Ammon's horn (tissue), 1 donor: ENCODE measurements at regions not wholly inside any gene's neighbourhood (a gene's known extent, or its start where the extent isn't known, plus 50 kb on each side); places are given as distances from the start of the nearest gene placed in this dataset.

ENCODE experiments used
- DNase-seq: peaks from one replicate; pipeline ENCODE4 v3.0.0-alpha.2; 2016; ENCODE audit warnings: low spot score

DNA sequence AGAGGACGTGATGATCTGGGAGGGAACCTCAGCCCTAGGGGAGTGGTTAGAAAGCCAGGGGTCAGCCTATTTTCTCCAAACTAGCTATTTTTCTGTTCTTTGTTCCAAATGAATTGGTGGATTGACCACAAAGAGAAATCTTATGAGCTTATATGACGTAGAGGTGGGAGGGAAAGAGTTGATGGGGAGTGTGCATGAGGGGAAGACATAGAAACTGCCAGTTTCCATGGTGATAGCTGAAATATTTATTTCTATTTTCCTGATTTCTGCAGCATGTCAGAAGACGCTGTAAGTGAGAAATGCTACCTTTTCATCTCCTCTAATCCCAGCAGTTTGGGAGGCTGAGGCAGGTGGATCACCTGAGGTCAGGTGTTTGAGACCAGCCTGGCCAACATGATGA, 51.4 kb upstream of the CISTR start:
- DNase-seq = no peak

DNA sequence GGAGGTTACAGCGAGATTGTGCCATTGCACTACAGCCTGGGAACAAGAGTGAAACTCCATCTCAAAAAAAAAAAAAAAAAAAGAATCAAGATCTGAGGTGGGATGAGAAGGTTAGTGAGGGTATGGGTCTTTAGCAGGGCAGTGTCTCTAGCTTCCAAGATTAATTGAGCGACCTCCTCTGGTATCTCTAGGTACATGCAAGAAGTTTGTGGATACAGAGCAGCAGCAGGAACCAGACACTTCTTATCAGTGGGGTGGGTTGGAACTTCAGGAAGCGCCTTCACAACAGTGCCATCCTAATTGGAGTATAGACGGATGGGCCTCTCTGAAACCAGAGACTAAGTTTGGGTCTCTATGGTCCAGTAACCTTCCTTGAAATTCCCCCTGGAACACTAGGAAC, 51.9 kb upstream of the CISTR start:
- no peak for DNase-seq

DNA sequence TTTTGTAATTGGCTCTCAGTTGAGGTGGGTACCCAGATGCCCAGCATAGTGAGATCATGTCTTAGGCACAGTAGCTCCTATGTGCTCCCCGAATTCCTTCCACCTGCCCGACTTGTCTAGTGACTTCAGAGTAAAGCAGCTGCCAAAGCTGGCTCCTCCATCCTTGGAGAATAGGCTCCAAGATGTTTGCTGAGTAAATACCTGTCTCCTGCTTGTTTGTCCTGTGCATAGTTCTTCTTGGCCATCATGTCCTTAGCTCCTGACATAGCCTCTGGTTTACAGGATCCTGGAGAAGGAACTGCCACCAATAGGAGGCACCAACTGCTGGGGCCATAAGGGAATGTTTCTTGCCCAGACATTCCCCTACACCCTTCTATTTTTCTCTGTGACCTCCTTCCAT, 52.6 kb upstream of the CISTR start:
- DNase-seq = no peak

DNA sequence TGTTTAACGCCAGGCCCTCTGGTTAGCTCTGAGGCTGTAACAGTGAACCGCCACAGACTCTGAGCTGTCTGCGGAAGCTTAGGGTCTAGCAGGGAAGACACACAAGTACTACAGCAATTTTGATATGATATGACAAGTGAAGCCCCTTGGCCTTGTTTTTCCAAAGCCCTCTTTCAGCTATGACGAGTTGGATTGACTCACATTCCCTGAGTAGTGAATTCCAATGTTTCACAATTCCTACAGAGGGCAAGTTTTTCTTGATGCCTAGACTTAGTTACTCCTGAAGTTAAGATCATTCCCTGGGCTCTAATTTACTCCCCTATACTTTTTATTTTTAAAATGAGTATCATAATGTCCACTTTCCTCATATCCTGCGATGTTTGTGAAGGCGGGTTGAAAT, 53.3 kb upstream of the CISTR start:
- no peak for DNase-seq

DNA sequence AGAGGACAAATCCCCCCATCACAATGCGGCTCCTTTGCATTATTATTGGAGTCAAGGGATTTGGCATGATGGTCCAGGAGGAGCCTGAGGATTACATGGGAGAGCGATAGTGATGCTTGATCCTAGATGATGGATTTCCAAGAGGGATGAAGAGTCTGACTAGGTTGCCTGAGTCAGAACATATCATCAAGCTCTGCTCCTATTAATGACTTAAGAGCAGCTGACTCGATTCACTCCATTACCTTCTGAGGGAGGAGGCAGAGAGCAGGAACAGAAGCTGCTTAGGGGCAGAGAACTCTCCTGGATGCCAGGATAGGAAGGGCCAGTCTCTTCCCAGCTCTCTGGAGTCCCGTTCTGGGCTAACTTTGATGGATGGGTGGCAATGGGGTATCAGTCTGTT, 54.0 kb upstream of the CISTR start:
- DNase-seq = no peak

DNA sequence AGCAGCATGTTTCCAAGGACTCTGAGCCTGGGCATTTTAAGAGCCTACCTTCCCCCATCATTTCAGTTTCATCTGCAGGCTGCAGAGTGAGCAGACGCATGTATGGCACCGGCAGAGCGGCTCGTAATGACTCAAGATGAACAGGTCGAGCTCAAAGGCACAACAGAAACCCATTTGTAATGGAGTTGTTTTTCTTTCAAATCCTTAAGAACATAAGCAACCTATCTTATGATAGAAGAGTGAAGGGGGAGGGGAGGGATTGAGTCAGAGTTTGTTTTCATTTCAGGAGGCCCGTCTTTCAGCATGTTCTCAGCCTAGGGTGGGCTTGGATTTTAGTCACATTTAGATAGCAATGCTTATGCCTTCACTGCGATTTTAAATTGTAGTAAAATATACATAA, 54.9 kb upstream of the CISTR start:
- DNase-seq = no peak

DNA sequence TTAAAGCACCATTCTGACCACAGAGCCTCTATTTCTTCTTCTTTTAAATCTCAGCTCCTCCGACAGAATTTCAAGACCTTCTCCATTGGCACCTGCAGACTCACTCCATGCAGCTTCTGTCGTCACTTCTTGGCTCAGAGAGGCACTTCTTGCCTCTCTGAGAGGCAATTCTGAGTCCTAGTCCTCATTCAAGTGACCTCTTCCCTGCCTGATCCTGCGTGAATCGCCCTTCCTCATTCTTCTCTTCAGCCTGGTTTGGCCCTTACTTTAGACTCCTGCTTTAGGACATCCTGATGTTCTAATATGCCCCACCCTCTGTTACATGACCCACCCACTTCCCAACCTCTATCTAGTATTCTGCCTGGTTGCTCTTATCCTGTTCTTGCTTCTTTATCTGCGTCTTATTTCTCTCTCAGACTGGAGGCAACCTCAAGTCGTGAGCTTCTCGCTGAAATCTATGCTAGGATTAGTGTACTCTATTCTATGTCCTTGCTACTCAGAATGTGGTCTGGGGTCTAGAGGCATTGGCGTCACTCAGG, 55.6 kb upstream of the CISTR start:
- no peak for DNase-seq

DNA sequence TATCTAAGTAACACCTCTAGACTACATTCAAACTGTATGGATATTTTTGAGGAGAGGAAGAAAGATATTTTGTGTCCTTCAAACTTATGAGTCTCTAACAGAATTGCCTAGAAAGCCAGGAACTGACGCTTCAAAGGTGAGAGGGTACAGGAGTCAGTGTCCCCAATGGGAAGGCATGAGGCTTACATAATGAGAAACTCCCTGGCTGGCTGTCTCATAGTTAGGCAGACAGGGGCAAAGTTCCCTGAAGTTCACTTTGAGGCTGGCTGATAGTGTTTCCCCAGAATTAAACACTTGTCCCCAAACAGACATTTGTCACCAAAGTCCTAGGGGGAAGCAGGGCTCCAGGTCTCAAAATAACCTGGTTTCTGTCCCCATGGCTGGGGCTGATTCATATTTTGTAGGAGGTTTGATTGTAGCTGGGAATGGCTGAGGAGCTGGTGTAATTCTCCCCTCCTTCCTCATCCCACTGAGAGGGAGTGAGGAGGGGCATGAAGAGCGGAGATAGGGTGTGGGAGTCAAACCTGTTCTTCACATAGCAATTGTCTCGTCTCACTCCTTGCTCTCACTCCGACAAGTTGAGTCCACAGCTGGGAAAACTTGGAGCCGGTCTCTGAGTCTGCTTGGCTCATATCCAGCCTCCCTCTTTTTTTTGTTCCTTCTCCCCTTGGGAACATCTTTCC, 56.4 kb upstream of the CISTR start:
- no peak for DNase-seq

DNA sequence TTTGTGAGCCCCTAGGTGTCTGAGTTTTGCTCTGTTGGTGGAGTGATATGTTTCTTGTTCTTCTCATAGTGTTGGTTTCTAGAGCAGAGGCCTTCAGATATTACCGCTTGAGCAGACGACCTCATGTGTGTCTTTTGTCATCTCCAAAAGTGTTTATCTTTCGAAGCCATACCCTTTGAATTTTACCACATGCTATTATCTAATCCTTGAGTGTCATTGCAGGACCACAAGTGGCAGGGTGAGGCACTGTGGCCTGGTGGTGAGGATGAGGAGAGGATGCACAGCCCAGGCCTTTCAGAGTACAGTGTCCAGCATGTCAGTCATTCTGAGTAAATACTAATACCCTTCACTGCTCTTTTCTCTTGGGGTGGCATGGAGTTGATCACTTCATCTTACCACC, 57.2 kb upstream of the CISTR start:
- DNase-seq = no peak

DNA sequence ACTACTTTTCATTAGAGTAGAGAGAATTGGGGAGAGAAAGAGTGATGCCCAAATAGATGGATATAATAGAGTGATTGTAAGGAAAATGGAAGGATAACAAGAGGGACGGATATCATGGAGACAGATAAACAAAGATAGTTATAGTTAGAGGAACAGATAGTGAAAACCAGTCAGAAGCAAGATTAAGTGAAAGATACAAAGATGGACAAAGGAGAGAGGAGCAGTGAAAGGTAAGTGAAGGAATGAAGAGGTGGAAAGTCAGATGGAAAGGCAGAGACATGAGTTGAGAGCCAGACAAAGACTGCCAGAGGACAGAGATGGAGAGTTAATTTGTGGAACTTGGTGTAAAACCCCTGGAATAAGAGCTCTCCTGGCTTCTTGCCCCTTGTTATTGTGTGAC, 59.2 kb upstream of the CISTR start:
- no peak for DNase-seq

DNA sequence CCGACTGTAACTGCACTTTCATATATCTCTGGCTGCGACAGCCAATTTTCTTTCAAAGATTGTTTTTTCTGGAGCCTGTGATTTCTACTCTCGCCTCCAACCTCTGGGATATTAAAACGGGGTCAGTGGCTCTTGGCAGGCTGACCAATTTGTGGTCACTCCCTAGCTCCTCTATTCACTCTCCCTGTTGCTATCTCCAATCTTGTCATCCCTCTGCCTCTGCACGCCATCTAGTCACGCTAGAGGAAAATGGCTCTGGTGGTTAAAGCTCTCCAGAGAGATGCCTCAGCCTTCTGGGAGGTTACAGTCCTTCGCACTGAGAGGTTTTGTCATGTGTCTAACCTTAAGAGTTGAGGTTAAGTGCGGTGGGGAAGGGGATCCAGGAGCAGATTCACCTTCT, 59.8 kb upstream of the CISTR start:
- DNase-seq = no peak

DNA sequence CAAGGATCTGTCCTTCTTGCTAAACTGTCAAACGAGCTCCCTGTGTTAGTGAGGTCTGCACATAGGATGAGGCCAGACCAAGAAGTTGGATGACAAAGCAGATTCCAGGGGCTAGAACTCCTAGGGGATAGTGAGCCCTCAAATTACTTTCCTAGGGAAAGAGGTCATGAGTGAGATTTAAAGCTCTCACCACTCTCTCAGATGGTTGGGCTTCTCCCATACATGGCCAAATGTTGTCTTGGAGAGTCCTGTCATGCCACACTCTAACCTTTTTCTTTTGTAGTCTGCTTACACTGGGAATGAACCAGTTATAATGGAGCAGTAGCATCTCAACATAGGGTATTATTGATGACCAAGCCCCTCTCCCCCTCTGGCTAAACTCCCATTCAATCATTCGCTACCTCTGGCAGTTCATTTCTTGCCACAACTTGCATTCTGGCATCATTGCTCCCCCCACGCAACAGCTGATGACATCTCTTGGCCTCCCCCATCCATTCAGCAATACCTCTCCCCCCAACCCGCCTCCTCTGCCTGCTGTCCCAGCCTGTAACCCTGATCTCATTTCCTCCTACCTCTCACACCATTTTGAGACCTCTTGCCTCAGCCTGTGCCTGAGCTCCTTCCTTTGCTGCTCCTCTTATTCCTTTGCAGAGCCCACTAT, 64.7 kb upstream of the CISTR start:
- peak; percentile 39 for DNase-seq

DNA sequence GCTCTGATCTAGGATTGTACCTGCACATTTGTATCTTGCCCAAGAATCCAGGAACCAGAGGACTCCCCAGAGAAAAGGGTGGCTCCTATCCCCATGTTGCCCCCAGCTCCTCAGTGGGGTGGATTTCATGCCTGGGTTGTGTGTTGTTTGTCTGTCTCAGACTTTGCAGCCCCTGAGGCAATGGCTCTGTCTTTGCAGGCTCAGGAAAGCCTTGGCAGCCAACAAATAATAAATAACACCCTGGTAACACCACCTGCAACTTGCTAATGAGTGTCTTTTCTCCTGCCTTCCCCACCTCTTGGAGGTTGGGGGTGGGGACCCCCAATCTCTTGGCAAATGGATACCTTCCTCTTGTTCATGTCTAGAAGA, 65.2 kb upstream of the CISTR start:
- no peak for DNase-seq

DNA sequence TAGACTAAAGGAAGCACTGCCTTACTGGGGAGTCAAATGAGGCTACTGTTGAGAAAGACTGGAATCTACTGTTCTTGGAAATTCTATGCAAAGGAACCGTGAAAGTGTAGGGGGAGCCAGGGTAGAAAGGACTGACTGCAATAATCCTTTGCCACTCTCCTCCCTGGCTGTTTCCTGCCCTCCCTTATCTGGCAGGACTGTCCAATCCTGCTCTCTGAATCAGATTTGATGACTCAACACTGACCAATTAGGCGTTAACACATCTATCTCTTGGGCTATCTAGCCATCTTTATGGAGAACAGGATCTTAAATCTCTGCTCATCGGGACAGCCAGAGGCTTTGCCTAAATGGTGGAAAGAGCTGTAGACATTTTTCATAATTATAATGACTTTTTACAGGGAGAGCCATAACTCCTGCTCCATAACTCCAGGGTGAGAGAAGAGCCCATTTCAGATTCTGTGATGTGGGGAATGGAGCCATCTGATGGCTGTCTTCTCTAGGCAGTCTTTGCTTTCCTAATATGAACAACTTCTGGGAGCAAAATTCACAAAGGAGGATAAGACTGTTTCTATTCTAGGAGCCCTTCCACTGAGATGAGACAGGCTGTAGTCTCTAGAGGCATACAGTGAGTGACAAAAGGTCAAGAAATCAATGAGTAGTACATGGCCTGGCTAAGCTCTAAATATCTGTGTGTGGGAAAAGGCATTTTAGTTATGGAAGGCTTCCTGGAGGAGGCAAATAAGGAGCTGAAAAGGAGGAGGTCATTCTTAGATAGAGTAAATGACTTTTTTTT, 68.9 kb upstream of the CISTR start:
- no peak for DNase-seq

DNA sequence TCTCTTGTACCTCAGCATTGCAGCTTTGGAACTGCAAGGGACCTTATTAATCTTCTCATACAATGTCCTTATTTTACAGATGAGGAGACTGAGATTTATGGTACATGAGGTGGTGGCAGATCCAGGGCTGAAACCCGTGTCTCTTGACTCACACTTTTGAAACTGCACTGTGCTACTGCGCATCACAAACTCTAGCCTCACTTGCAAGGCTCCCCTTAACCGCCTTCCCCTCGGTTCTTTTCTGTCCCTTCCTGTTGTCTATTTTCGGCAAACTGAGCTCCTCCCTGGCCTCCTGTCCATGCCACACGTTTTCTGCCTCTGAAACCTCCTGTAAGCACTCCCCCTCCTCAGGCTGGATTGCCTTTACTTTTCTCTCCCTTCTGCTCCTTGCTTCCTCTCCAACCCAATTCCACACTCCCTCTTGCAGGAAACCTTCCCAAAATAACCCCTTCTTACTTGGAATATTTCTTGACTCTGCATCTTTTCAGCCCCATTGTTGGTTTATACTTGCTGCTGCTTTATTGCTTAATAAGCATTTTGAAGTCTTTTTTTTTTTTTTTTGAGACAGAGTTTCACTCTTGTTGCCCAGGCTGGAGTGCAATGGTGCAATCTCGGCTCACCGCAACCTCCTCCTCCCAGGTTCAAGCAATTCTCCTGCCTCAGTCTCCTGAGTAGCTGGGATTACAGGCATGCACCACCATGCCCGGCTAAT, 72.4 kb upstream of the CISTR start:
- DNase-seq = no peak

DNA sequence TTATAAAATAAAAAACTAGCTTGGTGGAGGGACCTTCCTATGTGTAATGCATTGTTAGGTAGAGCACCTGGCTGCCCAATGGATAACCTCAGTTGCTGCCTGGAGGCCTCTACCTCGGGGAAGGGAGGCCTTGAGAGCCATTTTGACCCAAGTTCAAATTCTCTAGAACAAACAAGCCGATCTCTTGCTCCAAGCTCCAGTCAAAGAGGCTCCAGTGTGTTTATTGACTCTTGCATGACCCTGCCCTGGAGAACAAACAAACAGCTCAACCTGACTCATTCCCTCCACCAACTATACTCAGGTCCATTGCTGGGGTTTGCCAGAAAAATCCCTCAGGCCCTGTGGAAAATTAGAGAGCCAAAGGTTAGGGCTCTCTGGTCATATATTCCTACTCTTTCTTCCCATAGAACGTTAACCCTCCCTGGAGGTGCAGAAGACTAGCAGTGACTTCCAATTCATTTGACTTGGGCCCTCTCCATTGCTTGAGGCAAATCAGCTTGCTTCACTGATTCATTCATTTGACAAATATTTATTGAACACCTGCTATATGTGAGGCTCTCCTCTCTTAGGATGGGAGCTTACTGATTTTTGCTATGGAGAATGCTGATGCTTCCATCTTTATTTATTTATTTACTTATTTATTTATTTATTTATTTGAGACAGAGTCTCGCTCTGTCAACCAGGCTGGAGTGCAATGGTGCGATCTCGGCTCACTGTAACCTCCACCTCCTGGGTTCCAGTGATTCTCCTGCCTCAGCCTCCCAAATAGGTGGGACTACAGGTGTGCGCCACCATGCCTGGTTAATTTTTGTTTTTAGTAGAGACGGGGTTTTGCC, 73.7 kb upstream of the CISTR start:
- DNase-seq = no peak

DNA sequence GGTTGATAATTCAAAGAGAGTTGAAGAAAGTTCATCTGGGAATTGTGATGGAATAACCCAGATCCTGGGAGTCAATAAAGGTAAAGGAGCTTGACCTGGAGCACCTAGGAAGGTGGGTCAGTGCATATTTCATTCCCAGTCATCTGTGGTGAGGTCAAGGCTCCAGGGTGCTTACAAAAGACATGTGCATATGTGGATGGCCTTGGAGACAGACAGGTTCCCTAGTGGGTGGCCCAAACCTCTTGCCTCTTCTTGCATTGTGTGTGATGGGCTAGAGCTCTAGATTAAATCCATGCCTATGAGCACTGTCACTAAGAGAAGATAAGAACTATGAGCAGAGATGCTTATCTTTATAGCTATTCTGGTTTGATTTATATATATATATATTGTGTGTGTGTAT, 75.5 kb upstream of the CISTR start:
- DNase-seq = no peak

DNA sequence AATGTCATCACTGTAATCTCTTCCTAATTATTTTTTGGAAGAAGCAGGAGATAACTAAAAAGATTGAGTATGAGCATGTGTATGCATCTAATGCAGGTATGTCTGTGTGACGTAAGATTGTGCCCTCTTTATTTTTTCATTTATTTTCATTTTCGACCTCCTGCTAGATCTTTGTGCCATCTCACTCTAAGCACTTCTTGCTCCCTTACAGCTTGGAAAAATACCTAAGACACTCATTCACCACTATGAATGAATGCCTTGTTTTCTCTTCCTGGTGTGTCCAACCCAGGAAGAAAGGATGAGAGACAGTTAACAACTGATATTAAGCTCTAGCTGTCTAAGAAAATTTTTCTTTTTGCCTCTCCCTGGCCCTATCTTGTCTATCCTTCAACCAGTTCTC, 76.8 kb upstream of the CISTR start:
- DNase-seq = no peak

DNA sequence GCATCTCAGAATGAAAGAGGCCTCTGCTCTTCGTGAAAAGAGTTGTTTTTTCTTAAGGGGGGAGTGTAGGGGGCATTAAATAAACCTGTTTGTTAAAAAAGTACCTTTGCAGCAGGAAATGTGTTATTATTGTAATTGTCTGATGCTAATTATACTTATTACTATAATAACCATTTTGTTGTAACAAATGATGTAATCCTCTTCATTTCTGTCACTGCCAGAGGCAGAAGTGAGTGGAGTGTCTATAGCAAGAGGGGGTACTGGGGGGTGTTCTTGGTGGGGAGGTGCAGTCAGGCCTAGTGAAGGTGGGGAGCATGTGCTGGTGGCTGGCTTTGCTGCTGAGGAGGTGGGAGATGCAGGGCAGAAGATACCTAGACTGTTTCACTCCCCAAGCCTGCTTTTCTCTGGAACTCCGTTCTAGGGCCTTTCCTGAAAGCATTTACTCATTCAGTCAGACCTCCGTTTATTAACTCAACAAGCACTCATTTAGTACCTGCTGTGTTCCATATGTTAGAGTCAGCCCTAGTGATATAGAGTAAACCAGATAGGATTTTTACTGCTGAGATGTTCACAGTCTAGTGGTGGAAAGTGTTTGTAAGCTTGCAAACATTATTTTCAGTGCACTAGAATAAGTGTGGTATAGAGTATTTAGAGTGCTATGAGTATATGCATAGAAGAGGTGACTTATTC, 77.5 kb upstream of the CISTR start:
- DNase-seq = no peak

DNA sequence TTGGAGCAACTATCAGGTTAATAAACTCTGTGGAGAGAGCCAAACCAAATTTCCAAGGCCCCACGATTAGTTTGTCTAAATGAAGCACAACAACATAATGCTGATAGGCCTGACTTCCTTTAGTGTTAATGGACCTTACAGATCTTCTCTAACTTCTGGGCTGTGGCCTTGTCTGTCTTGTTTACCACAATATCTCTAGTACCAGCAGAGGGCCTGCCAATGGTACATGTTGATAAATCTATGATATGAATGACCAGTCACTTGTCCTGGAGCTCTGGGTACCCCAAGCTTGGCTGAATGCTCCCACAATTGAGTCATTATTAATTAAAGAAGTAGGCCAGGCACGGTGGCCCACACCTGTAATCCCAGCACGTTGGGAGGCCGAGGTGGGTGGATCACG, 78.9 kb upstream of the CISTR start:
- DNase-seq = no peak

DNA sequence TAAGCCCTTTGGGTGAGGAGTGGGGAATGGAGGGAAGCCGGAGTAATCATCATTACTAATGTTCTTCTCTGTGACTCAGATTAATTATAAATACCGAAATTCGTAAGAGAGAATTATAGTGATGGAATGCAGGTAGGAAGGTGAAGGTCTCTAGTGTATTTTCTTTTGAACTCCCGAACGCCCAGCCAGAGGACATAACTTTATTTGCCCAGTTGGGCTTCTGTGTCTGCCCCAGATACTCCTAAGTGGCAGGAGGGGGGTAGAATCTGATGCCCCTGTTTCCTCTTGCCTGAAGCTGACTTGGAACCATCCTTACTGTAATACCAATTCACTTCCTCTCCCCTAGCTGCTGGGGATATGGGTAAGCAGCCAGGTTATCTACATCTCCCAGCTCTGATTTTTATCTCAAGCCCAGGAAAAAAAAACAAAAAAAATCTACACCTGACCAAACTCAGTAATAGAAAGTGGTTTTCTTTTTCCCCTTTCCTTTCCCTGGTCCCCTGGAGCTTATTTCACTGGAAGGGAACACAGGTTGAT, 84.4 kb upstream of the CISTR start:
- DNase-seq = no peak
